Karpas-422 (cell line): ENCODE measurements at regions not wholly inside any gene's neighbourhood (a gene's known extent, or its start where the extent isn't known, plus 50 kb on each side); places are given as distances from the start of the nearest gene placed in this dataset.

Experiments used
- DNase-seq: peaks from one replicate; pipeline ENCODE4 v3.0.0-alpha.2; 2015
- H2AFZ ChIP-seq: fragments of 200-600 bp; sonication (generic); 2 replicates; pipeline ENCODE4 v1.6.1; 2014; ENCODE audit warnings: antibody characterized with exemption, low read length, mixed read lengths
- H3K27ac ChIP-seq: fragments of 200-600 bp; sonication (generic); 2 replicates; pipeline ENCODE4 v1.5.1; 2014; ENCODE audit warnings: mild to moderate bottlenecking, low read length, moderate library complexity
- H3K27me3 ChIP-seq: fragments of 200-600 bp; sonication (generic); 2 replicates; pipeline ENCODE4 v1.6.1; 2014; ENCODE audit warnings: low read length, mixed read lengths
- H3K36me3 ChIP-seq: fragments of 200-600 bp; sonication (generic); 2 replicates; pipeline ENCODE4 v1.6.1; 2014; ENCODE audit warnings: low read length, mixed read lengths; ENCODE audit not compliant: insufficient read depth
- H3K4me1 ChIP-seq: fragments of 200-600 bp; sonication (generic); 2 replicates; pipeline ENCODE4 v1.6.1; 2014; ENCODE audit warnings: mild to moderate bottlenecking, low read length, mixed read lengths
- H3K4me2 ChIP-seq: fragments of 200-600 bp; sonication (generic); 2 replicates; pipeline ENCODE4 v1.6.1; 2014; ENCODE audit warnings: low read length, low read depth, mild to moderate bottlenecking; ENCODE audit not compliant: poor library complexity, severe bottlenecking
- H3K4me3 ChIP-seq: fragments of 200-600 bp; sonication (generic); 2 replicates; pipeline ENCODE4 v1.5.1; 2014; ENCODE audit warnings: mild to moderate bottlenecking, antibody characterized with exemption, low read length, mixed read lengths
- H3K79me2 ChIP-seq: fragments of 200-600 bp; sonication (generic); 2 replicates; pipeline ENCODE4 v1.6.1; 2014; ENCODE audit warnings: mild to moderate bottlenecking, low read length, mixed read lengths
- H3K9ac ChIP-seq: fragments of 200-600 bp; sonication (generic); 2 replicates; pipeline ENCODE4 v1.6.0; 2014; ENCODE audit warnings: low read length
- H3K9me2 ChIP-seq: fragments of 200-600 bp; sonication (generic), shearing (Covaris generic); replicated peaks from 2 replicates; pipeline ENCODE4 v1.6.0; 2014; ENCODE audit warnings: mild to moderate bottlenecking, low read length, moderate library complexity; ENCODE audit not compliant: insufficient read depth
- H3K9me3 ChIP-seq: fragments of 300-700, 200-600 bp; sonication (generic); 2 replicates; pipeline ENCODE4 v1.6.1; 2014; ENCODE audit warnings: low read length, mixed read lengths
- H4K20me1 ChIP-seq: fragments of 200-600 bp; sonication (generic); 2 replicates; pipeline ENCODE4 v1.6.1; 2014; ENCODE audit warnings: mild to moderate bottlenecking, antibody characterized with exemption, low read length, low read depth; ENCODE audit not compliant: insufficient read depth

GRCh38 chr15:35141743-35142471, 56.8 kb upstream of the NANOGP8 start:
- no peak overlapping the region for H3K4me2 ChIP-seq
- H3K9ac ChIP-seq: no peak overlapping the region
- H3K4me3 ChIP-seq: no peak overlapping the region
- H2AFZ ChIP-seq: no peak overlapping the region
- H3K9me3 ChIP-seq: no peaks in the 10 kb centered on the region
- no peaks in the 10 kb centered on the region for H4K20me1 ChIP-seq
- no peak for DNase-seq
- no peaks in the 10 kb centered on the region for H3K36me3 ChIP-seq
- H3K9me2 ChIP-seq: no peaks in the 10 kb centered on the region
- no peaks in the 10 kb centered on the region; the same call in 1 of the 2 replicates for H3K27me3 ChIP-seq
- H3K27ac ChIP-seq: no peak overlapping the region
- H3K79me2 ChIP-seq: no peaks in the 10 kb centered on the region
- H3K4me1 ChIP-seq: no peaks in the 10 kb centered on the region

DNA sequence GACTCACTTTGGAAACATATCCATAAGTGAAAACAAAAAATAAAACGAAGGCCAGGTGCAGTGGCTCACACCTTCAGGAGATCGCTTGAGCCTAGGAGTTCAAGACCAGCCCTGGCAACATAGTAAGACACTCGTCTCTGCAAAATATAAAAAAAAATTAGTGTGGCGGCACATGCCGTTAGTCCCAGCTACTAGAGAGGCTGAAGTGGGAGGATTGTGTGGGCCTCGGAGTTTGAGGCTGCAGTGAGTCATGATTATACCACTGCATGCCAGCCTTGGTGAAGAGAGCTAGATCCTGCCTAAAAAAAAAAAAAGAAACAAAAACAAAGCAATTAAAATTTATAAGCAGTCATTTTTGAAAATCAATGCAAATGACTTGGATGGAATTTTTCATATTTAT, 54.7 kb upstream of the NANOGP8 start:
- DNase-seq: no peak

GRCh38 chr15:35137190-35137574, 52.1 kb upstream of the NANOGP8 start:
- Histone ChIP-seq H3K4me3 (no peak overlapping the region), H3K9me3 (no peaks in the 10 kb centered on the region), H3K4me2 (no peak overlapping the region), H3K27ac (no peak overlapping the region), H3K36me3 (no peaks in the 10 kb centered on the region), H3K9ac (no peak overlapping the region), H3K9me2 (no peaks in the 10 kb centered on the region), H3K79me2 (no peaks in the 10 kb centered on the region), H4K20me1 (no peaks in the 10 kb centered on the region), H3K27me3 (no peaks in the 10 kb centered on the region), H2AFZ (no peak overlapping the region), H3K4me1 (peaks cover 5% of the 10 kb centered on the region; the same call in 1 of the 2 replicates)
- no peak for DNase-seq

More for the DNA sequence above, 54.7 kb upstream of the NANOGP8 start:
- H3K9me3 ChIP-seq: no peaks in the 10 kb centered on the region
- H3K9me2 ChIP-seq: no peaks in the 10 kb centered on the region
- H3K4me1 ChIP-seq: peaks cover 5% of the 10 kb centered on the region; the same call in 1 of the 2 replicates
- H2AFZ ChIP-seq: no peak overlapping the region
- H3K4me2 ChIP-seq: no peak overlapping the region
- H3K4me3 ChIP-seq: no peak overlapping the region
- no peaks in the 10 kb centered on the region for H3K36me3 ChIP-seq
- H3K27me3 ChIP-seq: no peaks in the 10 kb centered on the region
- no peak overlapping the region for H3K27ac ChIP-seq
- H4K20me1 ChIP-seq: no peaks in the 10 kb centered on the region
- H3K79me2 ChIP-seq: no peaks in the 10 kb centered on the region
- H3K9ac ChIP-seq: no peak overlapping the region

GRCh38 chr15:35136321-35137189, 51.5 kb upstream of the NANOGP8 start:
- no peak for DNase-seq
- Histone ChIP-seq H3K27ac (no peak overlapping the region), H3K9me3 (no peaks in the 10 kb centered on the region), H3K4me1 (peaks cover 5% of the 10 kb centered on the region; the same call in 1 of the 2 replicates), H4K20me1 (no peaks in the 10 kb centered on the region), H3K27me3 (no peaks in the 10 kb centered on the region), H3K9me2 (no peaks in the 10 kb centered on the region), H3K9ac (no peak overlapping the region), H3K4me2 (no peak overlapping the region), H2AFZ (no peak overlapping the region), H3K36me3 (no peaks in the 10 kb centered on the region), H3K4me3 (no peak overlapping the region), H3K79me2 (no peaks in the 10 kb centered on the region)
